Keratinocyte (primary cell): ENCODE measurements at regions not wholly inside any gene's neighbourhood (a gene's known extent, or its start where the extent isn't known, plus 50 kb on each side); places are given as distances from the start of the nearest gene placed in this dataset.

Experiments
- DNase-seq: peaks from one replicate; pipeline ENCODE4 v3.0.0-alpha.2; 2011; ENCODE audit warnings: low read depth, missing footprints, low spot score
- FAIRE-seq: peaks from 2 replicates; lab custom pipeline; 2011; peaks lifted over from hg19 to GRCh38; lab: Jason Lieb, UNC
- H2AFZ ChIP-seq: 2 replicates; pipeline ENCODE4 v1.6.0; 2012; ENCODE audit warnings: low read length, control low read depth, inconsistent platforms; ENCODE audit not compliant: control insufficient read depth
- H3K27ac ChIP-seq: 2 replicates; pipeline ENCODE4 v1.5.1; 2011; ENCODE audit warnings: low read length; ENCODE audit not compliant: control insufficient read depth, insufficient read depth
- H3K27me3 ChIP-seq: 3 replicates; pipeline ENCODE4 v1.6.0; 2011; ENCODE audit warnings: low read length; ENCODE audit not compliant: control insufficient read depth, insufficient read depth; ENCODE audit errors: extremely low read depth
- H3K36me3 ChIP-seq, 2 experiments: 2 replicates in 1 of 2; 3 replicates in 1 of 2; pipeline ENCODE4 v1.5.1; 2011; ENCODE audit warnings: low read length in 2 of 2, mild to moderate bottlenecking in 1 of 2; ENCODE audit not compliant: control insufficient read depth in 2 of 2, insufficient read depth in 2 of 2; ENCODE audit errors: extremely low read depth in 1 of 2
- H3K4me1 ChIP-seq: 3 replicates; pipeline ENCODE4 v1.5.1; 2011; ENCODE audit warnings: low read length; ENCODE audit not compliant: control insufficient read depth, insufficient read depth; ENCODE audit errors: extremely low read depth
- H3K4me2 ChIP-seq: 3 replicates; pipeline ENCODE4 v1.6.0; 2011; ENCODE audit warnings: low read depth, low read length; ENCODE audit not compliant: control insufficient read depth, insufficient read depth; ENCODE audit errors: extremely low read depth
- H3K4me3 ChIP-seq, 3 experiments: fragments of 200-600 bp in 1 of 3; sonication (generic) in 1 of 3; 2 replicates in 2 of 3; 3 replicates in 1 of 3; pipeline ENCODE4 v1.5.1; 2011 to 2016; ENCODE audit warnings: low read length in 3 of 3, mild to moderate bottlenecking in 3 of 3, control low read depth in 2 of 3, inconsistent platforms in 1 of 3, low read depth in 1 of 3, mixed read lengths in 1 of 3, mixed run types in 1 of 3, moderate library complexity in 1 of 3; ENCODE audit not compliant: control insufficient read depth in 2 of 3, insufficient read depth in 2 of 3; ENCODE audit errors: extremely low read depth in 1 of 3
- H3K79me2 ChIP-seq: 2 replicates; pipeline ENCODE4 v1.6.0; 2012; ENCODE audit warnings: low read length; ENCODE audit not compliant: control insufficient read depth, insufficient read depth
- H3K9ac ChIP-seq: 3 replicates; pipeline ENCODE4 v1.6.0; 2011; ENCODE audit warnings: low read length; ENCODE audit not compliant: control insufficient read depth, insufficient read depth; ENCODE audit errors: extremely low read depth
- H3K9me1 ChIP-seq: 3 replicates; pipeline ENCODE4 v1.6.0; 2011; ENCODE audit warnings: low read length; ENCODE audit not compliant: control insufficient read depth, insufficient read depth; ENCODE audit errors: extremely low read depth
- H3K9me3 ChIP-seq: 2 replicates; pipeline ENCODE4 v1.5.1; 2012; ENCODE audit warnings: low read depth, low read length; ENCODE audit not compliant: control insufficient read depth
- H4K20me1 ChIP-seq: 3 replicates; pipeline ENCODE4 v1.6.0; 2011; ENCODE audit warnings: low read length; ENCODE audit not compliant: control insufficient read depth, insufficient read depth; ENCODE audit errors: extremely low read depth
- CTCF ChIP-seq, 3 experiments: IDR thresholded peaks in 1 of 3; conservative IDR thresholded peaks in 1 of 3; optimal IDR thresholded peaks in 1 of 3; 2 replicates in 2 of 3; 3 replicates in 1 of 3; pipeline versions ENCODE3 to v1.5.1; 2011; ENCODE audit warnings: low read length in 3 of 3, mild to moderate bottlenecking in 3 of 3, moderate library complexity in 2 of 3, control low read depth in 1 of 3, inconsistent platforms in 1 of 3; ENCODE audit not compliant: insufficient read depth in 2 of 3; ENCODE audit errors: extremely low read depth in 1 of 3
- EZH2 ChIP-seq: IDR thresholded peaks from one replicate; pipeline ENCODE4 v1.6.1; 2012; ENCODE audit warnings: inconsistent platforms, mild to moderate bottlenecking, low read length, moderate library complexity
- dilution Hi-C: fragments of 300-500 bp; cut with MboI; formaldehyde crosslinking; loops from one replicate; pipeline ENCODE4 v1.7.0; 2020; ENCODE audit warnings: low sequenced_read_pairs; ENCODE audit not compliant: extremely low pct_ligation_motif_present

GRCh38 chr2:145096582-145096981, 576.7 kb upstream of the ZEB2 start:
- no peak overlapping the region for H3K4me2 ChIP-seq
- no peak overlapping the region for H3K4me3 ChIP-seq
- H3K27me3 ChIP-seq, result no peaks in the 10 kb centered on the region
- no peaks in the 10 kb centered on the region for H4K20me1 ChIP-seq
- H3K36me3 ChIP-seq, result no peaks in the 10 kb centered on the region
- dilution Hi-C loops, result no loop called here
- H3K27ac ChIP-seq, result no peak overlapping the region
- peaks cover 7% of the 10 kb centered on the region for H3K4me1 ChIP-seq
- no peaks in the 10 kb centered on the region for H3K79me2 ChIP-seq
- no peak overlapping the region for H2AFZ ChIP-seq
- DNase-seq (no peak), FAIRE-seq (no peak)
- no peak for TF ChIP-seq EZH2
- no peak for TF ChIP-seq CTCF (optimal IDR thresholded peaks at IDR 0.05 in 1 of 3, IDR thresholded peaks at IDR 0.05 in 1 of 3, conservative IDR thresholded peaks at IDR 0.05 in 1 of 3; ENCODE audit: extremely low read depth in 1 of 3, insufficient read depth in 2 of 3, low read length in 3 of 3)
- no peaks in the 10 kb centered on the region for H3K9me3 ChIP-seq
- H3K9ac ChIP-seq, result no peak overlapping the region
- H3K9me1 ChIP-seq, result no peaks in the 10 kb centered on the region

DNA sequence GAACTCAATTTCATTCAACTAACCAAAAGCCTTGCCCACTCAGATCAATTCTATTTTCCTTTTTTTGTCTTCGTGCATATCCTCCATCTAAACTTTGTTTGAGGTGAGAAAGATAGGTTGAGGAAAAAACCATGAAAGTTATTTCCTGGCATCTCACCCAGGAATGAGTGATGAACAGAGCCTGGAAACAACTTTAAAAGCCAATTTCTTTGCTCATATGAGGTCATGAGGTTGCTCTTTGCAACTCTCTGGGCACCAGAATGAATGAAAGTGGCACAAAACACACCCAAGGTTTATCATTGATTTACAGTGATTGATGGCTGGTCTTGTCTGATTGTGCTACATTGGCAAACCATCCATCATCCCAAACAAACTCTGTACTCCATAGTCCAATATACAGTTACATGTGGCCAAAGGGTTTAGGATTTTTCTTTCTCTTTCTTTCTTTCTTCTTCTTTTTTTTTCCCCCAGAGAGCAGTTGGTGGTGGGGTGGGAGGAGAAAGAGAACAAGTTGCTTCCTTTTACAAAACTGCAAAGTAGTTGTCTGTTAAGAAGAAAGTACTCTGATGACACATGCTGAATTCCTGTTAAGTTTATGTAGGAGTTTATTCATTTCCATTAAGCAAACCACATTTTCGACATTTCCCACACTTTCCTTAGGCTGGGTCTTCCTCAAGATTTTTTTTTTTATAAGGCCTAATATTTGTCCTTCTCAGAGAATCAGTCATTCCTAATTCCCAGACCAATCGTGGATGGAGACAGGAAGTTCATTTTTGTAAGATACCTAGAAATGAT, 575.9 kb upstream of the ZEB2 start:
- no peak overlapping the region for H3K9ac ChIP-seq
- H3K4me2 ChIP-seq, result no peak overlapping the region
- H4K20me1 ChIP-seq, result no peaks in the 10 kb centered on the region
- H3K4me1 ChIP-seq, result peaks cover 7% of the 10 kb centered on the region
- H3K4me3 ChIP-seq, result no peak overlapping the region
- no peak for DNase-seq
- FAIRE-seq, result peak; percentile 17
- H2AFZ ChIP-seq, result no peak overlapping the region
- H3K9me1 ChIP-seq, result no peaks in the 10 kb centered on the region
- no peaks in the 10 kb centered on the region for H3K36me3 ChIP-seq
- no peaks in the 10 kb centered on the region for H3K79me2 ChIP-seq
- dilution Hi-C loops, result no loop called here
- no peaks in the 10 kb centered on the region for H3K9me3 ChIP-seq
- H3K27me3 ChIP-seq, result no peaks in the 10 kb centered on the region
- H3K27ac ChIP-seq, result no peak overlapping the region
- TF ChIP-seq EZH2 (no peak), CTCF (optimal IDR thresholded peaks at IDR 0.05 in 1 of 3, IDR thresholded peaks at IDR 0.05 in 1 of 3, conservative IDR thresholded peaks at IDR 0.05 in 1 of 3; ENCODE audit: extremely low read depth in 1 of 3, insufficient read depth in 2 of 3, low read length in 3 of 3) (no peak)
